K562 (cell line): ENCODE measurements at regions not wholly inside any gene's neighbourhood (a gene's known extent, or its start where the extent isn't known, plus 50 kb on each side); places are given as distances from the start of the nearest gene placed in this dataset.

Source experiments
- ATAC-seq: fragments of 200-7000 bp; cut with Tn5 transposase; 3 replicates; pipeline ENCODE4 v1.9.1; 2020; ENCODE audit warnings: moderate library complexity
- BruUV-seq: library from RNA; stranded (reverse); fragments of 400-500 nt; replicated peaks from 2 replicates; lab custom pipeline; 2021; lab: Mats Ljungman, UMichigan
- CTCF ChIA-PET: fragments of 300-600 bp; formaldehyde crosslinking; extraction: SDS; loops from one replicate; lab custom pipeline; 2021; ENCODE audit warnings: low intra/inter-chr PET ratio; lab: Yijun Ruan, JAX
- POLR2A ChIA-PET: fragments of 300-600, 350-650 bp; sonication (Branson Sonifier 250); formaldehyde crosslinking; extraction: SDS; loops from one replicate; lab custom pipeline; 2021; ENCODE audit warnings: antibody characterized with exemption, inconsistent platforms; lab: Yijun Ruan, JAX
- DNase-seq, 4 experiments: peaks; one replicate each; pipeline versions ENCODE4 v3.0.0 to v3.0.0-alpha.2; 2011 to 2018; ENCODE audit warnings: low spot score in 3 of 4, mixed read lengths in 3 of 4; ENCODE audit errors: extremely low read depth in 1 of 4
- FAIRE-seq: peaks from 2 replicates; lab custom pipeline; 2011; peaks lifted over from hg19 to GRCh38; lab: Jason Lieb, UNC
- H2AFZ ChIP-seq: 2 replicates; pipeline ENCODE4 v1.6.0; 2011; ENCODE audit warnings: low read depth, low read length, control low read depth, inconsistent platforms
- H3K27ac ChIP-seq: fragments of 200-600 bp; 3 replicates; pipeline ENCODE4 v1.8.0; 2011; ENCODE audit warnings: low read depth, mild to moderate bottlenecking, control low read depth, inconsistent platforms, low read length, moderate library complexity, mixed read lengths; ENCODE audit errors: extremely low read depth
- H3K27me3 ChIP-seq, 2 experiments: fragments of 300-600 bp in 1 of 2; 2 replicates in 1 of 2; 3 replicates in 1 of 2; pipeline versions ENCODE4 v1.6.0 to v1.8.0; 2011; ENCODE audit warnings: inconsistent platforms in 2 of 2, low read length in 2 of 2, mild to moderate bottlenecking in 1 of 2, mixed read lengths in 1 of 2, moderate library complexity in 1 of 2; ENCODE audit not compliant: control insufficient read depth in 2 of 2, insufficient read depth in 2 of 2
- H3K36me3 ChIP-seq: fragments of 300-600 bp; 3 replicates; pipeline ENCODE4 v1.8.0; 2011; ENCODE audit warnings: mild to moderate bottlenecking, low read length, inconsistent platforms; ENCODE audit not compliant: control insufficient read depth, insufficient read depth
- H3K4me1 ChIP-seq, 2 experiments: fragments of 200-600 bp in 1 of 2; replicated peaks in 1 of 2; 2 replicates in 1 of 2; 3 replicates in 1 of 2; pipeline versions ENCODE4 v1.5.1 to v1.8.0; 2011; ENCODE audit warnings: inconsistent platforms in 2 of 2, low read length in 2 of 2, mild to moderate bottlenecking in 1 of 2, mixed read lengths in 1 of 2, moderate library complexity in 1 of 2; ENCODE audit not compliant: control insufficient read depth in 2 of 2, insufficient read depth in 2 of 2
- H3K4me2 ChIP-seq: 2 replicates; pipeline ENCODE4 v1.6.1; 2011; ENCODE audit warnings: low read length, control low read depth, inconsistent platforms, mixed read lengths; ENCODE audit not compliant: insufficient read depth
- H3K4me3 ChIP-seq: fragments of 200-600 bp; sonication (generic), shearing (Covaris generic); 2 replicates; pipeline ENCODE4 v1.5.1; 2016; ENCODE audit warnings: control low read depth, inconsistent platforms
- H3K79me2 ChIP-seq: fragments of 200-600 bp; 3 replicates; pipeline ENCODE4 v1.8.0; 2011; ENCODE audit warnings: low read length, inconsistent platforms; ENCODE audit not compliant: control insufficient read depth, insufficient read depth
- H3K9ac ChIP-seq, 2 experiments: 2 replicates each; pipeline versions ENCODE4 v1.6.0 to v1.6.1; 2011; ENCODE audit warnings: low read depth in 2 of 2, low read length in 2 of 2, control low read depth in 1 of 2, inconsistent platforms in 1 of 2, mild to moderate bottlenecking in 1 of 2, mixed read lengths in 1 of 2; ENCODE audit not compliant: insufficient read depth in 1 of 2
- H3K9me1 ChIP-seq: one replicate; pipeline ENCODE4 v1.6.0; 2011; ENCODE audit warnings: inconsistent platforms, mild to moderate bottlenecking, low read length, moderate library complexity; ENCODE audit not compliant: control insufficient read depth, insufficient read depth
- H3K9me3 ChIP-seq: replicated peaks from 2 replicates; pipeline ENCODE4 v1.5.1; 2011; ENCODE audit warnings: low read depth, low read length, inconsistent platforms; ENCODE audit not compliant: control insufficient read depth, insufficient read depth
- H4K20me1 ChIP-seq: replicated peaks from 2 replicates; pipeline ENCODE4 v1.6.1; 2011; ENCODE audit warnings: low read length, inconsistent platforms, mixed read lengths; ENCODE audit not compliant: control insufficient read depth, insufficient read depth
- C11orf30 ChIP-seq: fragments of 450-650 bp; IDR thresholded peaks from 2 replicates; pipeline ENCODE4 v1.6.1; 2016; ENCODE audit warnings: low read depth, mild to moderate bottlenecking
- CCAR2 ChIP-seq: fragments of 200-400 bp; formaldehyde crosslinking; IDR thresholded peaks from 2 replicates; pipeline ENCODE4 v1.6.1; 2017; ENCODE audit warnings: mild to moderate bottlenecking, low read depth, low read length
- ELF2 ChIP-seq: fragments of 250-450 bp; sonication (Bioruptor Pico); IDR thresholded peaks from 2 replicates; pipeline ENCODE4 v1.5.0; 2021; ENCODE audit warnings: mild to moderate bottlenecking
- MAFK ChIP-seq: IDR thresholded peaks from 2 replicates; pipeline ENCODE4 v1.6.1; 2011; ENCODE audit warnings: low read length, improper control_type of control experiment
- MITF ChIP-seq: IDR thresholded peaks from 2 replicates; pipeline ENCODE4 v1.6.1; 2014; ENCODE audit warnings: antibody characterized with exemption
- NBN ChIP-seq: fragments of 450-650 bp; IDR thresholded peaks from 2 replicates; pipeline ENCODE4 v1.6.1; 2016; ENCODE audit warnings: low read depth, mild to moderate bottlenecking
- NCOA4 ChIP-seq: fragments of 450-650 bp; IDR thresholded peaks from 2 replicates; pipeline ENCODE4 v1.6.1; 2018; ENCODE audit warnings: mild to moderate bottlenecking; ENCODE audit not compliant: partially characterized antibody
- NR4A1 ChIP-seq, 2 experiments: fragments of 250-450 bp in 1 of 2; fragments of 450-650 bp in 1 of 2; sonication (Bioruptor Pico) in 1 of 2; IDR thresholded peaks; 2 replicates each; pipeline versions ENCODE4 v1.4.0 to v1.6.1; 2016 to 2020; ENCODE audit warnings: mild to moderate bottlenecking in 2 of 2, missing compliant biosample characterization in 1 of 2, missing genetic modification characterization in 1 of 2, moderate library complexity in 1 of 2
- PTRF ChIP-seq: fragments of 450-650 bp; IDR thresholded peaks from 2 replicates; pipeline ENCODE4 v1.6.1; 2016; ENCODE audit warnings: mild to moderate bottlenecking, missing genetic modification characterization, missing compliant biosample characterization
- ZNF316 ChIP-seq: fragments of 450-650 bp; IDR thresholded peaks from 2 replicates; pipeline ENCODE4 v1.6.1; 2016
- WGBS: fragments of 100-300 bp; shearing (Covaris generic); methylation state at CpG from one replicate; pipeline ENCODE4 v1.1.6; 2016; ENCODE audit warnings: low coverage, mixed read lengths; ENCODE audit not compliant: insufficient coverage; ENCODE audit errors: missing lambda C conversion rate; 5-methylcytosine and 5-hydroxymethylcytosine counted together
- in situ Hi-C: fragments of 300-500 bp; cut with MboI; formaldehyde crosslinking; loops from 4 replicates; pipeline ENCODE4 v1.15.0; 2018; ENCODE audit warnings: inconsistent platforms, mixed read lengths
- intact Hi-C: fragments of 100-400 bp; cut with micrococcal nuclease; formaldehyde crosslinking; loops from 2 replicates; pipeline ENCODE4 v1.14.2; 2022

DNA sequence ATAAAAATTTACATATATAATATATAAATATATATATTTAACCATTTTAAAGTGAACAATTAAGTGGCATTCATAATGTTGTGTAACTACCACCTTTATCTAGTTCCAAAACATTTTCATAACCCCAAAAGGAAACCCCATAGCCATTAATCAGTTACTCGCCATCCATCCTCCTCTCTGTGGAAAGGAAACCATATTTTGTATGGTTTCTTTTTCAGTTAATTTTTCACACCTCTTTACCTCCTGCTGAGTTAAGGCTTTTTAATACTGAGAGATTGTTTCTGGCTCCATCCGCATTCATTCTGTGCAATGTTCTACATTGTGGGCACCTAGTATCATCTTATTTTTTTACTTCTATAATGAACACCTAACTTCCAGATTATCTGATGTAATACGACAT lies 512.1 kb downstream of the LMO4 start (continued):
- no peak for TF ChIP-seq MITF
- no peak for TF ChIP-seq PTRF (tag)
- no peak for TF ChIP-seq CCAR2
- no peak for TF ChIP-seq NBN

DNA sequence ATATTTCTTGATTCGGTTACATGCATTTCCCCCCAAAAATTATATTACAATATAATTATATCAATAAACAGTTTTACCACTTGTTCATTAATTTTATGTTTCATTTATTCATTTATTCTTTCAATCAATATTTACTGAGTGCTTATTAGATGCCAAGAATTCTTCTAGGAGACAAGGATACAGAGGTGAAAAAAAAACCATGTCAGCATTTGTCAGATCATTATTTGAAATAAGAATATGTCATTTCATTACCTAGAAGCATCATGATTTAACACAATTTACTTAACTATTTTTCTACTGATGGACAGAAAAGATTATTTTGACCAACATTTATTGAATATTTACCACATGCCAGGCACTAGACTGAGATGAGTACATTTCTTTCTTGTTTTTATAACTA lies 512.7 kb downstream of the LMO4 start:
- in situ Hi-C loops, result no loop called here
- Histone ChIP-seq H3K9ac (no peak overlapping the region), H3K4me3 (no peak overlapping the region), H3K36me3 (no peaks in the 10 kb centered on the region), H3K4me2 (no peak overlapping the region), H4K20me1 (no peaks in the 10 kb centered on the region), H3K9me3 (no peaks in the 10 kb centered on the region; the same call in 1 of the 2 replicates), H3K27ac (no peak overlapping the region), H2AFZ (no peak overlapping the region), H3K27me3 (no peaks in the 10 kb centered on the region), H3K4me1 (no peaks in the 10 kb centered on the region), H3K9me1 (no peaks in the 10 kb centered on the region), H3K79me2 (no peaks in the 10 kb centered on the region)
- 0% methylated on average over 1 of the region's 1 CpG for WGBS
- no peak for ATAC-seq
- POLR2A ChIA-PET, result no interaction called here
- BruUV-seq, result no TSS peak
- no peak for FAIRE-seq
- no peak for DNase-seq
- TF ChIP-seq MAFK (0 out of 2 replicates have a peak, but pooled peaks have one; percentile 12), ZNF316 (peak; percentile 67; the same call in 1 of the 2 replicates), C11orf30 (peak; percentile 24; the same call in 1 of the 2 replicates), NR4A1 (CRISPR knock-in tag; IDR thresholded peaks at IDR 0.05) (no peak), NR4A1 (tag; IDR thresholded peaks at IDR 0.05) (no peak), ELF2 (CRISPR knock-in tag) (no peak), NCOA4 (no peak)
- CTCF ChIA-PET, result no interaction called here
- intact Hi-C loops, result no loop called here
